Peyer's patch (tissue), 4 donors: ENCODE measurements at regions not wholly inside any gene's neighbourhood (a gene's known extent, or its start where the extent isn't known, plus 50 kb on each side); places are given as distances from the start of the nearest gene placed in this dataset.
"Not testable (repeated sequence)": the region's sequence is repeated elsewhere in the genome, so short reads cannot be mapped to it uniquely, and the experiment has no call there.

Experiments
- DNase-seq, 3 donors: peaks; one replicate each; pipeline ENCODE4 v3.0.0-alpha.2; 2017 to 2019
- H3K27ac ChIP-seq, 4 donors: fragments of 200-600 bp; sonication (generic); one replicate each; pipeline ENCODE4 v1.5.1; 2016 to 2019
- H3K27me3 ChIP-seq, 2 donors: fragments of 200-600 bp; sonication (generic); one replicate each; pipeline ENCODE4 v1.5.1; 2019
- H3K36me3 ChIP-seq, 3 donors: fragments of 200-600 bp; sonication (generic); one replicate each; pipeline ENCODE4 v1.5.1; 2016 to 2019
- H3K4me1 ChIP-seq, 4 donors: fragments of 200-600 bp; sonication (generic); one replicate each; pipeline ENCODE4 v1.5.1; 2016 to 2019
- H3K4me3 ChIP-seq, 4 donors: fragments of 200-600 bp; sonication (generic); 1 replicate in 3 of 4; 2 replicates in 1 of 4; pipeline ENCODE4 v1.5.1; 2016 to 2019; ENCODE audit warnings: mild to moderate bottlenecking in 1 of 4
- H3K9me3 ChIP-seq, 4 donors: fragments of 200-600 bp; sonication (generic); one replicate each; pipeline ENCODE4 v1.5.1; 2016 to 2019; ENCODE audit warnings: mild to moderate bottlenecking in 1 of 4
- POLR2A ChIP-seq, 2 donors: fragments of 450-650 bp; IDR thresholded peaks; one replicate each; pipeline ENCODE4 v1.5.1; 2017; ENCODE audit warnings: antibody characterized with exemption in 2 of 2, mild to moderate bottlenecking in 2 of 2, moderate library complexity in 2 of 2
- TF ChIP-seq, protein P1 (sequence below), 6 experiments: fragments of 450-650 bp in 4 of 6; fragments of 200-600 bp in 2 of 6; sonication (generic) in 1 of 6; IDR thresholded peaks; one replicate each; pipeline ENCODE4 v1.5.1; 2017 to 2019; ENCODE audit warnings: antibody characterized with exemption in 6 of 6, mild to moderate bottlenecking in 3 of 6, moderate library complexity in 1 of 6

GRCh38 chr4:104641418-104641817 is 146.7 kb upstream of the CXXC4 start:
- H3K36me3 ChIP-seq: no peaks in the 10 kb centered on the region
- H3K4me3 ChIP-seq: no peak overlapping the region
- H3K4me1 ChIP-seq: no peaks in the 10 kb centered on the region
- H3K27ac ChIP-seq: no peak overlapping the region
- no peak for DNase-seq
- TF ChIP-seq, protein P1, sequence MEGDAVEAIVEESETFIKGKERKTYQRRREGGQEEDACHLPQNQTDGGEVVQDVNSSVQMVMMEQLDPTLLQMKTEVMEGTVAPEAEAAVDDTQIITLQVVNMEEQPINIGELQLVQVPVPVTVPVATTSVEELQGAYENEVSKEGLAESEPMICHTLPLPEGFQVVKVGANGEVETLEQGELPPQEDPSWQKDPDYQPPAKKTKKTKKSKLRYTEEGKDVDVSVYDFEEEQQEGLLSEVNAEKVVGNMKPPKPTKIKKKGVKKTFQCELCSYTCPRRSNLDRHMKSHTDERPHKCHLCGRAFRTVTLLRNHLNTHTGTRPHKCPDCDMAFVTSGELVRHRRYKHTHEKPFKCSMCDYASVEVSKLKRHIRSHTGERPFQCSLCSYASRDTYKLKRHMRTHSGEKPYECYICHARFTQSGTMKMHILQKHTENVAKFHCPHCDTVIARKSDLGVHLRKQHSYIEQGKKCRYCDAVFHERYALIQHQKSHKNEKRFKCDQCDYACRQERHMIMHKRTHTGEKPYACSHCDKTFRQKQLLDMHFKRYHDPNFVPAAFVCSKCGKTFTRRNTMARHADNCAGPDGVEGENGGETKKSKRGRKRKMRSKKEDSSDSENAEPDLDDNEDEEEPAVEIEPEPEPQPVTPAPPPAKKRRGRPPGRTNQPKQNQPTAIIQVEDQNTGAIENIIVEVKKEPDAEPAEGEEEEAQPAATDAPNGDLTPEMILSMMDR (IDR thresholded peaks at IDR 0.05): no peak
- TF ChIP-seq POLR2A (IDR thresholded peaks at IDR 0.05): no peak
- no peaks in the 10 kb centered on the region for H3K9me3 ChIP-seq
- no peaks in the 10 kb centered on the region for H3K27me3 ChIP-seq

- TF ChIP-seq POLR2A (IDR thresholded peaks at IDR 0.05): no peak
- TF ChIP-seq, protein P1 (IDR thresholded peaks at IDR 0.05): no peak
- H3K4me1 ChIP-seq: no peaks in the 10 kb centered on the region
- no peak overlapping the region for H3K4me3 ChIP-seq
- H3K27me3 ChIP-seq: no peaks in the 10 kb centered on the region
- H3K9me3 ChIP-seq: no peaks in the 10 kb centered on the region
- H3K36me3 ChIP-seq: no peaks in the 10 kb centered on the region
- no peak overlapping the region for H3K27ac ChIP-seq
- no peak for DNase-seq
Observed at GRCh38 chr4:104642521-104642920, 147.8 kb upstream of the CXXC4 start.

DNA sequence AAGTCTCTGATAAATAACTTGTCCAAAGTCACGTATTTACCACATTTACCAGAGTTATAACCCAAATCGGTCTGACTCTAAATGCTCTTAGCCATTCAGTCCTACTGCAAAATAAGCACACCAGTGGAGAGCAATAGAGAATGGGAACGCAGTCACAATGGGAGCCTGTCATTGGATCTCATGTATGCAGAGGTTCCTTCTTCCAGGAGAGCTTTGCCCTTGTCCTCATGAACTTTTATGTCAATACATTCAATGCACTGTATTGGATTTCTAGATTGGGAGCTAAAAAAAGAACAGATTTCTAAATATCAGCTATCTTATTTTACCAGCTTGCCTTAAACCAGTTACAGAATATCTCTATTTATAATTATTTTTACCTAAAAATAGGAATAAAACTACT is 149.1 kb upstream of the CXXC4 start:
- Histone ChIP-seq H3K36me3 (no peaks in the 10 kb centered on the region), H3K9me3 (no peaks in the 10 kb centered on the region), H3K27me3 (no peaks in the 10 kb centered on the region), H3K4me3 (no peak overlapping the region), H3K4me1 (no peaks in the 10 kb centered on the region), H3K27ac (no peak overlapping the region)
- TF ChIP-seq, protein P1 (IDR thresholded peaks at IDR 0.05): no peak
- no peak for TF ChIP-seq POLR2A (IDR thresholded peaks at IDR 0.05)
- DNase-seq: no peak

DNA sequence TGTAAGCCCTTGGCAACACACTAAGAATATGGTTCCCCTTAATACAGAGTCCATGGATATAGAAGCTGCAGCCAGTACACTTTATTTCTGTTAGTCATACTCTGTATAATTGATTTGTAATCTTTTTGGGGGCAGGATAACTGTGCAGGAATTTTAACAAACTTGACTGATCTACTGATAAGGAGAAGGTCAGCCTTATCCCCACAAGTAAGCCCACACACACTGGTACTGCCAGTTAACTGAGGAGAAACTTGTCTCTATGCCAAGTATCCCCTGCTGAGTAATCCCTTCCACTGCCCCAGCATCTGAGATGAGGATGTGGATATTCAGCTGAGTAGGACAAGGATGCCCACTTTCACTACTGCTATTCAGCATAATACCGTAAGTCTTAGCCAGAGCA is 154.9 kb upstream of the CXXC4 start:
- Histone ChIP-seq H3K4me1 (no peaks in the 10 kb centered on the region), H3K36me3 (no peaks in the 10 kb centered on the region)
- TF ChIP-seq POLR2A (IDR thresholded peaks at IDR 0.05): no peak
- TF ChIP-seq, protein P1 (IDR thresholded peaks at IDR 0.05): no peak

GRCh38 chr4:104662269-104662668 is 167.6 kb upstream of the CXXC4 start:
- not testable (repeated sequence) for H3K27me3 ChIP-seq, H3K27ac ChIP-seq, H3K4me3 ChIP-seq, H3K4me1 ChIP-seq, H3K9me3 ChIP-seq, DNase-seq, H3K36me3 ChIP-seq

More for the DNA sequence above, 154.9 kb upstream of the CXXC4 start:
- H3K27me3 ChIP-seq: no peaks in the 10 kb centered on the region
- H3K27ac ChIP-seq: no peak overlapping the region
- H3K4me3 ChIP-seq: no peak overlapping the region
- no peak for DNase-seq
- no peaks in the 10 kb centered on the region for H3K9me3 ChIP-seq

GRCh38 chr4:104677116-104677515 is 182.4 kb upstream of the CXXC4 start:
- H3K36me3 ChIP-seq: no peaks in the 10 kb centered on the region
- no peak overlapping the region for H3K27ac ChIP-seq
- no peak overlapping the region for H3K4me3 ChIP-seq
- H3K27me3 ChIP-seq: no peaks in the 10 kb centered on the region
- no peak for DNase-seq
- no peaks in the 10 kb centered on the region for H3K9me3 ChIP-seq
- no peaks in the 10 kb centered on the region for H3K4me1 ChIP-seq
- TF ChIP-seq, protein P1 (IDR thresholded peaks at IDR 0.05): no peak
- no peak for TF ChIP-seq POLR2A (IDR thresholded peaks at IDR 0.05)
